NB4 (cell line): ENCODE measurements at regions not wholly inside any gene's neighbourhood (a gene's known extent, or its start where the extent isn't known, plus 50 kb on each side); places are given as distances from the start of the nearest gene placed in this dataset.

ENCODE experiments used
- TF ChIP-seq, protein P1 (sequence below): IDR thresholded peaks from one replicate; pipeline ENCODE4 v1.5.1; 2012; ENCODE audit warnings: low read depth, low read length
- TF ChIP-seq, protein P2 (sequence below): IDR thresholded peaks from 2 replicates; pipeline ENCODE4 v1.6.1; 2011; ENCODE audit warnings: low read depth, low read length

DNA sequence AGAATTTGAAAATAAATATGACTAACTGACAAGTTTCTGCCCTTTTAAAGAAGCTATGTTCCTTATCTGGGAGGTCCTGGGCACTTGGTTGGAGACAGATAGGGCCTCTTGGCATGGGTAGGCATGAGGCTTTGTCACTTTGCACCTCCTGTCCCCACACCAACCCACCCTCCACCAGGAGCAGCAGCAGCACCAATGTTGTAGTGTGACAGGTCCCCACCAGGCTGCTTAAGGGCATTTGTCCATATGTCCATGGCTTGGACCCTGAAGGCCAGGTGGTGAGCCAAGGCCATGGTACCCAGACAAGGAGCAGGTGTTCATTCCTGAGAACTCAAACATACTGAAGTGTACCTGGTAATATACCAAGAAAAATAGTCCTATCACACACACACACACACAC lies 629.1 kb downstream of the ACTR3B start:
- TF ChIP-seq, protein P1, sequence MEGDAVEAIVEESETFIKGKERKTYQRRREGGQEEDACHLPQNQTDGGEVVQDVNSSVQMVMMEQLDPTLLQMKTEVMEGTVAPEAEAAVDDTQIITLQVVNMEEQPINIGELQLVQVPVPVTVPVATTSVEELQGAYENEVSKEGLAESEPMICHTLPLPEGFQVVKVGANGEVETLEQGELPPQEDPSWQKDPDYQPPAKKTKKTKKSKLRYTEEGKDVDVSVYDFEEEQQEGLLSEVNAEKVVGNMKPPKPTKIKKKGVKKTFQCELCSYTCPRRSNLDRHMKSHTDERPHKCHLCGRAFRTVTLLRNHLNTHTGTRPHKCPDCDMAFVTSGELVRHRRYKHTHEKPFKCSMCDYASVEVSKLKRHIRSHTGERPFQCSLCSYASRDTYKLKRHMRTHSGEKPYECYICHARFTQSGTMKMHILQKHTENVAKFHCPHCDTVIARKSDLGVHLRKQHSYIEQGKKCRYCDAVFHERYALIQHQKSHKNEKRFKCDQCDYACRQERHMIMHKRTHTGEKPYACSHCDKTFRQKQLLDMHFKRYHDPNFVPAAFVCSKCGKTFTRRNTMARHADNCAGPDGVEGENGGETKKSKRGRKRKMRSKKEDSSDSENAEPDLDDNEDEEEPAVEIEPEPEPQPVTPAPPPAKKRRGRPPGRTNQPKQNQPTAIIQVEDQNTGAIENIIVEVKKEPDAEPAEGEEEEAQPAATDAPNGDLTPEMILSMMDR = no peak
- TF ChIP-seq, protein P2, sequence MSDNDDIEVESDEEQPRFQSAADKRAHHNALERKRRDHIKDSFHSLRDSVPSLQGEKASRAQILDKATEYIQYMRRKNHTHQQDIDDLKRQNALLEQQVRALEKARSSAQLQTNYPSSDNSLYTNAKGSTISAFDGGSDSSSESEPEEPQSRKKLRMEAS = no peak
